Tibial nerve (tissue), 4 donors: ENCODE measurements at regions not wholly inside any gene's neighbourhood (a gene's known extent, or its start where the extent isn't known, plus 50 kb on each side); places are given as distances from the start of the nearest gene placed in this dataset.

ENCODE experiments used
- DNase-seq, 2 donors: peaks; one replicate each; pipeline ENCODE4 v3.0.0-alpha.2; 2019; ENCODE audit warnings: low spot score in 2 of 2
- H3K27ac ChIP-seq, 4 donors: fragments of 200-600 bp; sonication (generic) in 3 of 4; one replicate each; pipeline ENCODE4 v1.5.1; 2017 to 2019; ENCODE audit warnings: mild to moderate bottlenecking in 1 of 4
- H3K27me3 ChIP-seq, 2 donors: fragments of 200-600 bp; sonication (generic) in 1 of 2; one replicate each; pipeline versions ENCODE4 v1.5.1 to v1.6.0; 2017 to 2019
- H3K36me3 ChIP-seq, 3 donors: fragments of 200-600 bp; sonication (generic); one replicate each; pipeline ENCODE4 v1.5.1; 2018 to 2019
- H3K4me1 ChIP-seq, 4 donors: fragments of 200-600 bp; sonication (generic) in 3 of 4; one replicate each; pipeline ENCODE4 v1.5.1; 2017 to 2019
- H3K4me3 ChIP-seq, 4 donors: fragments of 200-600 bp; sonication (generic) in 3 of 4; one replicate each; pipeline ENCODE4 v1.5.1; 2017 to 2019; ENCODE audit warnings: mild to moderate bottlenecking in 1 of 4, moderate library complexity in 1 of 4
- H3K9me3 ChIP-seq, 4 donors: fragments of 200-600 bp; sonication (generic) in 3 of 4; one replicate each; pipeline ENCODE4 v1.5.1; 2017 to 2019
- EP300 ChIP-seq, 2 donors: sonication (generic); formaldehyde crosslinking; IDR thresholded peaks; one replicate each; pipeline ENCODE4 v1.6.1; 2017; ENCODE audit warnings: antibody characterized with exemption in 2 of 2, mild to moderate bottlenecking in 1 of 2
- POLR2A ChIP-seq, 2 donors: fragments of 450-650 bp; IDR thresholded peaks; one replicate each; pipeline ENCODE4 v1.6.1; 2017; ENCODE audit warnings: antibody characterized with exemption in 2 of 2, mild to moderate bottlenecking in 2 of 2, moderate library complexity in 2 of 2
- WGBS, 2 donors: methylation state at CpG; one replicate each; pipeline ENCODE4 v1.1.5; 2018; 5-methylcytosine and 5-hydroxymethylcytosine counted together
- TF ChIP-seq, protein P1 (sequence below), 5 experiments: fragments of 200-600 bp in 3 of 5; fragments of 450-650 bp in 2 of 5; sonication (generic) in 3 of 5; IDR thresholded peaks; one replicate each; pipeline ENCODE4 v1.5.1; 2016 to 2019; ENCODE audit warnings: antibody characterized with exemption in 5 of 5, mild to moderate bottlenecking in 3 of 5, moderate library complexity in 2 of 5

DNA sequence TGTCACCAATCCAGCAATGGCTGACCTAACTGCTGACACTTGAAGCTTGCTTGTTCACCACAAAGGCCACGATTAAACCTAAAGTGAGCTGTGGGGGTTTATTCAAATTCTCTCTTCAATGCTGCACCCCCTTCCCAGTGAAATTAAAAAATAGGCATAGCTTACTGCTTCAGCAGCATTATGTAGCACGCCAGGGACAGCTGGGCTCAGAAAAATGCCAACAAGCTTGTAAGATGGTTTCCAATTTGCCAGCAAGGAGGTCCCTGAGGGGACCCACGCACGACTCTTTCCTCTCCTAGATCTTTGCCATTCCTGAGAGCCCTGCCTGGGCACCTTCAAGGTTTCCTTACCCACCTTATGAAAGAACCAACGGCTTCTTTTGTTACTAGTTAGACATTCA, 113.5 kb upstream of the CDH4 start:
- Histone ChIP-seq H3K27ac (no peak overlapping the region), H3K9me3 (no peaks in the 10 kb centered on the region), H3K4me3 (no peak overlapping the region), H3K4me1 (peaks cover 0 to 8% (median 0%) of the 10 kb centered on the region in 4 donors), H3K36me3 (no peaks in the 10 kb centered on the region), H3K27me3 (no peaks in the 10 kb centered on the region)
- WGBS, 2 donors = 77 to 79% methylated on average over 5 of the region's 5 CpGs
- DNase-seq = no peak
- TF ChIP-seq, protein P1, sequence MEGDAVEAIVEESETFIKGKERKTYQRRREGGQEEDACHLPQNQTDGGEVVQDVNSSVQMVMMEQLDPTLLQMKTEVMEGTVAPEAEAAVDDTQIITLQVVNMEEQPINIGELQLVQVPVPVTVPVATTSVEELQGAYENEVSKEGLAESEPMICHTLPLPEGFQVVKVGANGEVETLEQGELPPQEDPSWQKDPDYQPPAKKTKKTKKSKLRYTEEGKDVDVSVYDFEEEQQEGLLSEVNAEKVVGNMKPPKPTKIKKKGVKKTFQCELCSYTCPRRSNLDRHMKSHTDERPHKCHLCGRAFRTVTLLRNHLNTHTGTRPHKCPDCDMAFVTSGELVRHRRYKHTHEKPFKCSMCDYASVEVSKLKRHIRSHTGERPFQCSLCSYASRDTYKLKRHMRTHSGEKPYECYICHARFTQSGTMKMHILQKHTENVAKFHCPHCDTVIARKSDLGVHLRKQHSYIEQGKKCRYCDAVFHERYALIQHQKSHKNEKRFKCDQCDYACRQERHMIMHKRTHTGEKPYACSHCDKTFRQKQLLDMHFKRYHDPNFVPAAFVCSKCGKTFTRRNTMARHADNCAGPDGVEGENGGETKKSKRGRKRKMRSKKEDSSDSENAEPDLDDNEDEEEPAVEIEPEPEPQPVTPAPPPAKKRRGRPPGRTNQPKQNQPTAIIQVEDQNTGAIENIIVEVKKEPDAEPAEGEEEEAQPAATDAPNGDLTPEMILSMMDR (IDR thresholded peaks at IDR 0.05) = no peak
- no peak for TF ChIP-seq EP300 (IDR thresholded peaks at IDR 0.05)
- no peak for TF ChIP-seq POLR2A (IDR thresholded peaks at IDR 0.05)

DNA sequence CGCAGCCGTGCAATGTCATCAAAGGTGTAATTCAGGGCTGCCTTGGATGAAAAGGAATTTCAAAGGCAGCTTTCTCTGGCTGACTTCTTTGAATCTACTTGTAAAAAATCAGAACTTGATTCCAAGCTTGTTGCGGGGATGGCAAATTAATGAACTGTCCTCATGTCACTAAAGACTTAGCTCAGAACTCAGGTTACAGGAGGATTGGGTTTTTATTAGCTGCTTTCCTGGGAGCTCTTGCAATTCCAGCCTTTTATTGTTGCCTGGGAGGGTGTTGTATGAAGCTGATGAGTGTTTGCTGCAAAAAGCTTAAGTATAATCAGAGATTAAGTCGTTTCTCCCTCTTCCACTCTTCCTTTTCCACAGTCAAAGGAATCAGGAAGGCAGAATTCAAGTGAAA, 113.0 kb upstream of the CDH4 start:
- H3K36me3 ChIP-seq = no peaks in the 10 kb centered on the region
- WGBS, 2 donors = 76 to 83% methylated on average over 4 of the region's 4 CpGs
- no peak for DNase-seq
- peaks cover 0 to 8% (median 0%) of the 10 kb centered on the region in 4 donors for H3K4me1 ChIP-seq
- H3K9me3 ChIP-seq = no peaks in the 10 kb centered on the region
- TF ChIP-seq, protein P1 (IDR thresholded peaks at IDR 0.05) = no peak
- TF ChIP-seq EP300 (IDR thresholded peaks at IDR 0.05) = no peak
- no peak for TF ChIP-seq POLR2A (IDR thresholded peaks at IDR 0.05)
- H3K27me3 ChIP-seq = no peaks in the 10 kb centered on the region
- no peak overlapping the region for H3K27ac ChIP-seq
- H3K4me3 ChIP-seq = no peak overlapping the region

DNA sequence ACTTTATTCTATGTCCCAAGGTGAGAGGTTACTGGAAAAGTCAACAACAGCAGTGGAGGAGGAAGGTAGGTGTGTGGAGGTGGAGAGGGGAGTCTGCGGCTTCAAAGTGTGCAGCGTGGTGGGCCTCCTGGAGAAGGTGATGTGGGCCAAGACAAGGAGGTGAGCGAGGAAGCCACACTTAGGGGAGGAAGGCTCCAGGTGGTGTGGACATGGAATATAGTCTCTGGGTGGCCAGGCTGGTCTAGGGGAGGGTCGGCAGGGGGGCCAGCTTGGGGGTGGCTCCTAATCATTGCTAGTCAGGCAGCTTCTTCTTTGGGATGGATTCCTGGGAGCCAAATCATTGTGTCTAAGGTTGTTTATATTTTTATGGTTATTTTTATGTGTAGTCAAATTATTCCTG, 111.5 kb upstream of the CDH4 start:
- 95 to 96% methylated on average over 4 of the region's 4 CpGs for WGBS, 2 donors
- no peaks in the 10 kb centered on the region for H3K27me3 ChIP-seq
- H3K9me3 ChIP-seq = peaks cover 0 to 4% (median 0%) of the 10 kb centered on the region in 4 donors
- no peak overlapping the region for H3K27ac ChIP-seq
- TF ChIP-seq EP300 (IDR thresholded peaks at IDR 0.05) = no peak
- no peak for TF ChIP-seq POLR2A (IDR thresholded peaks at IDR 0.05)
- TF ChIP-seq, protein P1 (IDR thresholded peaks at IDR 0.05) = no peak
- no peak overlapping the region for H3K4me3 ChIP-seq
- H3K4me1 ChIP-seq = peaks cover 0 to 4% (median 0%) of the 10 kb centered on the region in 4 donors
- DNase-seq = no peak
- no peaks in the 10 kb centered on the region for H3K36me3 ChIP-seq

DNA sequence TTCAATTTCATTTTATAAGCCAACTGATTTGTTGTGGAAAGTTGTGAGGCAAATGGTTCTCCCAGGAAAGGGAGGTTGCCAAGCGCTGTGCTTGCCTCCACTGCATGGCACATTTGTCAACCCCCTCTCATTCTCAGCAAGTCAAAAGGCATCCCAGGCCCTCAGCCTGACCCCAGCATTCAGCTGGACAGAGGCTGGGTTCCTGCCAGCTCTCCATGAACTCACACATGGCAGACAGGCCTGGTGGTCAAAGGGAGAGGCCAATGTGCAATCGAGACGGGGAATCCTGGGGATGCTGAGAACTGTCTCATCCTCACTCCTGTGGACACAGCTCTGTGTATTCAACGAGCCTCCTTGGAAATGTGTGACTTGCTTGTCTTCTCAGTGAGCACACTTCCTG, 106.0 kb upstream of the CDH4 start:
- DNase-seq = no peak
- no peak overlapping the region for H3K27ac ChIP-seq
- peaks cover 0 to 4% (median 0%) of the 10 kb centered on the region in 4 donors for H3K9me3 ChIP-seq
- no peak for TF ChIP-seq EP300 (IDR thresholded peaks at IDR 0.05)
- TF ChIP-seq, protein P1 (IDR thresholded peaks at IDR 0.05) = no peak
- no peak for TF ChIP-seq POLR2A (IDR thresholded peaks at IDR 0.05)
- no peaks in the 10 kb centered on the region for H3K36me3 ChIP-seq
- H3K27me3 ChIP-seq = no peaks in the 10 kb centered on the region
- H3K4me3 ChIP-seq = no peak overlapping the region
- WGBS, 2 donors = 26 to 33% methylated on average over 4 of the region's 4 CpGs
- no peaks in the 10 kb centered on the region for H3K4me1 ChIP-seq

DNA sequence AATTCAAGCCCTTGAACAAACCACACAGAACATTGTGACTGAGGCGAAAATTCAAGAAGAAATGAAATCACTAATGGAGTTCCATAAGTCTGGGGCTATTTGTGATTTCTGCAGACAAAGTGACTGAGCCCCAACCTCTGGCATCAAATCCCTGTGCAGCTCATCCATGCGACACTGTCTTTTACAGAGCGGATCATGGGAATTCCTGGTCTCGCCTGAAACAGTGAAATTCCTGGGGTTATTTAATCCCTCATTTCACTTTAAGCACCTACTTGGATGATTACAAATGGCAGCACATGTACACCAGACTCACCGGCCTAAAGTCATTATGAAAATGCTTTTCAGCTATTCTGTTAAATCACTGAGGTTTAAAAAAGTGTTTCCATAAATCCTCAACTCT, 102.4 kb upstream of the CDH4 start:
- H3K4me1 ChIP-seq = no peaks in the 10 kb centered on the region
- peaks cover 0 to 4% (median 0%) of the 10 kb centered on the region in 4 donors for H3K9me3 ChIP-seq
- H3K4me3 ChIP-seq = no peak overlapping the region
- H3K27ac ChIP-seq = no peak overlapping the region
- 73 to 82% methylated on average over 5 of the region's 5 CpGs for WGBS, 2 donors
- TF ChIP-seq EP300 (IDR thresholded peaks at IDR 0.05) (no peak), POLR2A (IDR thresholded peaks at IDR 0.05) (no peak)
- TF ChIP-seq, protein P1 (IDR thresholded peaks at IDR 0.05) = no peak
- DNase-seq = no peak
- H3K36me3 ChIP-seq = no peaks in the 10 kb centered on the region
- H3K27me3 ChIP-seq = no peaks in the 10 kb centered on the region
